ENCODE measurements at regions not wholly inside any gene's neighbourhood (a gene's known extent, or its start where the extent isn't known, plus 50 kb on each side); places are given as distances from the start of the nearest gene placed in this dataset.

DNA sequence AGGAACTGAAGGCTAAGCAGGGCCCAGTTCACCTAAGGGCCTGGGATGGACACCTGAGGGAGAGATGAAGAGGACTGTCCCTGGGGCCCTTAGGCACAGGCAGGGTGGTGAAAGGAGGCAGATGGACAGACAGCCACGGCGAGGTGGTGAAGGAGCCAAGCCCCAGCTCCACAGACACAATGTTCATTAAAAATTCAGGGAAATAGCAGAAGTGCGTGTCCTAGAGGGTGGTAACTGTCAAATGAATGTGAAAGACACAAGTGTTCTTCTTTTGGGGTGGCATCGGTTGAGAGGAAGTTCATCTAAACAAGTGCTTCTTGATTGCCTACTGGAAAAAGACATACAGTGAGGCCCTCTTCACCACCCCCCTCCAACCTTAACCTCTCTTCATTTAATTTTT is 76.2 kb upstream of the SIX2 start:
- TF ChIP-seq, protein P1, sequence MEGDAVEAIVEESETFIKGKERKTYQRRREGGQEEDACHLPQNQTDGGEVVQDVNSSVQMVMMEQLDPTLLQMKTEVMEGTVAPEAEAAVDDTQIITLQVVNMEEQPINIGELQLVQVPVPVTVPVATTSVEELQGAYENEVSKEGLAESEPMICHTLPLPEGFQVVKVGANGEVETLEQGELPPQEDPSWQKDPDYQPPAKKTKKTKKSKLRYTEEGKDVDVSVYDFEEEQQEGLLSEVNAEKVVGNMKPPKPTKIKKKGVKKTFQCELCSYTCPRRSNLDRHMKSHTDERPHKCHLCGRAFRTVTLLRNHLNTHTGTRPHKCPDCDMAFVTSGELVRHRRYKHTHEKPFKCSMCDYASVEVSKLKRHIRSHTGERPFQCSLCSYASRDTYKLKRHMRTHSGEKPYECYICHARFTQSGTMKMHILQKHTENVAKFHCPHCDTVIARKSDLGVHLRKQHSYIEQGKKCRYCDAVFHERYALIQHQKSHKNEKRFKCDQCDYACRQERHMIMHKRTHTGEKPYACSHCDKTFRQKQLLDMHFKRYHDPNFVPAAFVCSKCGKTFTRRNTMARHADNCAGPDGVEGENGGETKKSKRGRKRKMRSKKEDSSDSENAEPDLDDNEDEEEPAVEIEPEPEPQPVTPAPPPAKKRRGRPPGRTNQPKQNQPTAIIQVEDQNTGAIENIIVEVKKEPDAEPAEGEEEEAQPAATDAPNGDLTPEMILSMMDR (IDR thresholded peaks at IDR 0.05), result no peak
- no peak for TF ChIP-seq POLR2A (IDR thresholded peaks at IDR 0.05)

Measured in body of pancreas (tissue), 4 donors.